ENCODE measurements at regions not wholly inside any gene's neighbourhood (a gene's known extent, or its start where the extent isn't known, plus 50 kb on each side); places are given as distances from the start of the nearest gene placed in this dataset.

GRCh38 chr18:44273298-44273697, 407.4 kb upstream of the SETBP1 start:
- H3K9me3 ChIP-seq (ENCODE audit: control insufficient read depth, low read length), result no peaks in the 10 kb centered on the region
- H2AFZ ChIP-seq, result no peak overlapping the region
- no peaks in the 10 kb centered on the region for H3K79me2 ChIP-seq
- no peaks in the 10 kb centered on the region for H3K27me3 ChIP-seq (ENCODE audit: control insufficient read depth, insufficient read depth, low read length)
- no peak overlapping the region for H3K9ac ChIP-seq
- TF ChIP-seq, protein P1, sequence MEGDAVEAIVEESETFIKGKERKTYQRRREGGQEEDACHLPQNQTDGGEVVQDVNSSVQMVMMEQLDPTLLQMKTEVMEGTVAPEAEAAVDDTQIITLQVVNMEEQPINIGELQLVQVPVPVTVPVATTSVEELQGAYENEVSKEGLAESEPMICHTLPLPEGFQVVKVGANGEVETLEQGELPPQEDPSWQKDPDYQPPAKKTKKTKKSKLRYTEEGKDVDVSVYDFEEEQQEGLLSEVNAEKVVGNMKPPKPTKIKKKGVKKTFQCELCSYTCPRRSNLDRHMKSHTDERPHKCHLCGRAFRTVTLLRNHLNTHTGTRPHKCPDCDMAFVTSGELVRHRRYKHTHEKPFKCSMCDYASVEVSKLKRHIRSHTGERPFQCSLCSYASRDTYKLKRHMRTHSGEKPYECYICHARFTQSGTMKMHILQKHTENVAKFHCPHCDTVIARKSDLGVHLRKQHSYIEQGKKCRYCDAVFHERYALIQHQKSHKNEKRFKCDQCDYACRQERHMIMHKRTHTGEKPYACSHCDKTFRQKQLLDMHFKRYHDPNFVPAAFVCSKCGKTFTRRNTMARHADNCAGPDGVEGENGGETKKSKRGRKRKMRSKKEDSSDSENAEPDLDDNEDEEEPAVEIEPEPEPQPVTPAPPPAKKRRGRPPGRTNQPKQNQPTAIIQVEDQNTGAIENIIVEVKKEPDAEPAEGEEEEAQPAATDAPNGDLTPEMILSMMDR (IDR thresholded peaks at IDR 0.05), result no peak
- H3K4me2 ChIP-seq (ENCODE audit: low read length), result no peak overlapping the region
- H3K4me3 ChIP-seq (ENCODE audit: low read depth, low read length), result no peak overlapping the region
- no peaks in the 10 kb centered on the region for H3K36me3 ChIP-seq (ENCODE audit: control insufficient read depth, insufficient read depth, low read length)
- H3K27ac ChIP-seq, result no peak overlapping the region
- H3K4me1 ChIP-seq, result no peaks in the 10 kb centered on the region

DNA sequence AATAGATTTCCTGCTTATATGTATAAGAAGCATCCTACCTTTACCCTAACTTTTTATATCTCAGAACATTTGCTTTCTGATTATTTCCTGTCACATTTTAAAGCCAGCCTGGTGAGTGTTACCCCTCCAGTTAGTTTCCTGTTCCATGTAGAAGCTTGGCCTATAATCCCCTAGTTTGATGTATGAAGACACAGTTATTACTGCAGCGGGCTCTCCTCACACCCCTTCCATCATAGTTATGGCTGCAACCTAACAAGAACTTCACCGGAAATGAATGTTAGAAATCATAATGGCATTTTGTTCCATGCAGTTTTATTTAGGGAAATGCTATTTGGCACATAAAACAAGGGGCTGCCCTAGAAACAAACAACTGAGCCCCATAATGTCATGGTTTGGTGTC, 400.2 kb upstream of the SETBP1 start:
- Histone ChIP-seq H3K27me3 (ENCODE audit: control insufficient read depth, insufficient read depth, low read length) (no peaks in the 10 kb centered on the region), H3K9ac (no peak overlapping the region), H3K27ac (no peak overlapping the region), H3K36me3 (ENCODE audit: control insufficient read depth, insufficient read depth, low read length) (no peaks in the 10 kb centered on the region), H3K4me2 (ENCODE audit: low read length) (no peak overlapping the region), H3K4me1 (no peaks in the 10 kb centered on the region), H3K4me3 (ENCODE audit: low read depth, low read length) (no peak overlapping the region), H3K9me3 (ENCODE audit: control insufficient read depth, low read length) (no peaks in the 10 kb centered on the region), H3K79me2 (no peaks in the 10 kb centered on the region), H2AFZ (no peak overlapping the region)
- TF ChIP-seq, protein P1 (IDR thresholded peaks at IDR 0.05), result no peak

- TF ChIP-seq, protein P1 (IDR thresholded peaks at IDR 0.05), result no peak
- H3K9me3 ChIP-seq (ENCODE audit: control insufficient read depth, low read length), result no peaks in the 10 kb centered on the region
- no peaks in the 10 kb centered on the region for H3K36me3 ChIP-seq (ENCODE audit: control insufficient read depth, insufficient read depth, low read length)
- H3K4me2 ChIP-seq (ENCODE audit: low read length), result no peak overlapping the region
- no peak overlapping the region for H3K4me3 ChIP-seq (ENCODE audit: low read depth, low read length)
- H3K4me1 ChIP-seq, result no peaks in the 10 kb centered on the region
- no peak overlapping the region for H3K9ac ChIP-seq
- no peaks in the 10 kb centered on the region for H3K79me2 ChIP-seq
- H3K27ac ChIP-seq, result no peak overlapping the region
- no peak overlapping the region for H2AFZ ChIP-seq
- H3K27me3 ChIP-seq (ENCODE audit: control insufficient read depth, insufficient read depth, low read length), result no peaks in the 10 kb centered on the region
These were observed 394.6 kb upstream of the SETBP1 start for GRCh38 chr18:44286049-44286448.

DNA sequence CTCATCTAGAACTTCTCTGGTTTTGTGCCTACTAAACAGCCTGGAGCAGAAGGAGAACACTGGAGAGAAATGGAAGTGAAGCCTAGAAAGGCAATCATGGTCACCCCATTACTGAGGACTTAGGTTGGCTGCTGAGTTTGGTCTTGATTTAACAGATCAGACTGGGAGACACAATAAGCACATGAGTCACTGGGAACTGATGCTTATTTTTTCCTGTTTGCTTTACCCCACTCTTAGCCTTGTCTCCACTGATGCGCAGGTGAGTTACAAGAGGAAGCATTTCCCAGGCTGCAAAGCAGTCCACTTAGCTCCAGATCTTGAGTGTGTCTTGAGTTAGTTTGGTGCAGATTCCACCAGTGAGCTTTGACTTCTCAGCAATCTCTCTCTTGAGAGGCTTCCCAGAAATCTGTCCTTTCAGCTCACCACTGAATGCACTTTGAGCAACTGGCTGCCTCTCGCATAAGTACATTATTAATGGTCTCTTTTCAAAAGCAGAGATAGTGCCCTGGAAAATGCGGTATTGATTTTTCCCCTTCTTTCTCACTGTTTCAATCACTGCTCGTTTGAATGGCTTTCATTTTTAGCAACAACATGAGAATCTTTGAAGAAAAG, 390.2 kb upstream of the SETBP1 start:
- Histone ChIP-seq H3K36me3 (ENCODE audit: control insufficient read depth, insufficient read depth, low read length) (no peaks in the 10 kb centered on the region), H3K27me3 (ENCODE audit: control insufficient read depth, insufficient read depth, low read length) (no peaks in the 10 kb centered on the region), H3K79me2 (no peaks in the 10 kb centered on the region), H3K27ac (no peak overlapping the region), H3K4me1 (no peaks in the 10 kb centered on the region), H3K4me3 (ENCODE audit: low read depth, low read length) (no peak overlapping the region), H2AFZ (no peak overlapping the region), H3K4me2 (ENCODE audit: low read length) (no peak overlapping the region), H3K9me3 (ENCODE audit: control insufficient read depth, low read length) (no peaks in the 10 kb centered on the region), H3K9ac (no peak overlapping the region)
- TF ChIP-seq, protein P1 (IDR thresholded peaks at IDR 0.05), result no peak

DNA sequence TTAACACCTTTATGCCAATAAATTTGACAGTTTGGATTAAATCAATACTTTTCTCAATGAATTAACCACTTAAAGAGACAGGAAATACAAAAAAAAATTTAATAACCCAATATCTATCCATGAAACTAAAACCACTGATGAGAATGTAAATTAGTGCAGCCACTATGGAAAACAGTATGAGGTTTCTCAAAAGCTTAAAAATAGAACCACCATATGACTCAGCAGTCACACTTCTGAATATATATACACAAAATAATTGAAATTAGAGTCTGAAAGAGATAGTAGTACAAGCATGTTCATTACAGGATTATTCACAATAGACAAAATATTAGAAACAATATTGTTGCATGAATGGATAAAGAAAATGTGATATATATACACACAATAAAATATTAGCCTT, 382.1 kb upstream of the SETBP1 start:
- Histone ChIP-seq H2AFZ (no peak overlapping the region), H3K4me3 (ENCODE audit: low read depth, low read length) (no peak overlapping the region), H3K4me1 (no peaks in the 10 kb centered on the region), H3K27ac (no peak overlapping the region), H3K9ac (no peak overlapping the region), H3K36me3 (ENCODE audit: control insufficient read depth, insufficient read depth, low read length) (no peaks in the 10 kb centered on the region), H3K79me2 (no peaks in the 10 kb centered on the region), H3K4me2 (ENCODE audit: low read length) (no peak overlapping the region), H3K9me3 (ENCODE audit: control insufficient read depth, low read length) (no peaks in the 10 kb centered on the region), H3K27me3 (ENCODE audit: control insufficient read depth, insufficient read depth, low read length) (no peaks in the 10 kb centered on the region)
- TF ChIP-seq, protein P1 (IDR thresholded peaks at IDR 0.05), result no peak
